ENCODE measurements at regions not wholly inside any gene's neighbourhood (a gene's known extent, or its start where the extent isn't known, plus 50 kb on each side); places are given as distances from the start of the nearest gene placed in this dataset.
"Not testable (repeated sequence)": the region's sequence is repeated elsewhere in the genome, so short reads cannot be mapped to it uniquely, and the experiment has no call there.

GRCh38 chr5:56735849-56736641, 79.3 kb upstream of the MAP3K1 start:
- DNase-seq (ENCODE audit: insufficient read length, low spot score, missing footprints): no peak
- Histone ChIP-seq H3K4me3 (ENCODE audit: insufficient read depth, low read length) (no peak overlapping the region), H3K27ac (ENCODE audit: low read depth, low read length) (no peak overlapping the region), H4K20me1 (ENCODE audit: insufficient read depth, low read length) (no peaks in the 10 kb centered on the region), H2AFZ (ENCODE audit: low read length) (no peak overlapping the region), H3K79me2 (ENCODE audit: insufficient read depth, low read length) (no peaks in the 10 kb centered on the region), H3K36me3 (ENCODE audit: insufficient read depth, low read length) (no peaks in the 10 kb centered on the region), H3K4me1 (ENCODE audit: insufficient read depth, low read length) (no peaks in the 10 kb centered on the region), H3K4me2 (ENCODE audit: insufficient read depth, low read length) (no peak overlapping the region), H3K9me3 (ENCODE audit: low read depth, low read length) (no peaks in the 10 kb centered on the region), H3K27me3 (ENCODE audit: insufficient read depth, low read length) (no peaks in the 10 kb centered on the region)
- TF ChIP-seq, protein P1, sequence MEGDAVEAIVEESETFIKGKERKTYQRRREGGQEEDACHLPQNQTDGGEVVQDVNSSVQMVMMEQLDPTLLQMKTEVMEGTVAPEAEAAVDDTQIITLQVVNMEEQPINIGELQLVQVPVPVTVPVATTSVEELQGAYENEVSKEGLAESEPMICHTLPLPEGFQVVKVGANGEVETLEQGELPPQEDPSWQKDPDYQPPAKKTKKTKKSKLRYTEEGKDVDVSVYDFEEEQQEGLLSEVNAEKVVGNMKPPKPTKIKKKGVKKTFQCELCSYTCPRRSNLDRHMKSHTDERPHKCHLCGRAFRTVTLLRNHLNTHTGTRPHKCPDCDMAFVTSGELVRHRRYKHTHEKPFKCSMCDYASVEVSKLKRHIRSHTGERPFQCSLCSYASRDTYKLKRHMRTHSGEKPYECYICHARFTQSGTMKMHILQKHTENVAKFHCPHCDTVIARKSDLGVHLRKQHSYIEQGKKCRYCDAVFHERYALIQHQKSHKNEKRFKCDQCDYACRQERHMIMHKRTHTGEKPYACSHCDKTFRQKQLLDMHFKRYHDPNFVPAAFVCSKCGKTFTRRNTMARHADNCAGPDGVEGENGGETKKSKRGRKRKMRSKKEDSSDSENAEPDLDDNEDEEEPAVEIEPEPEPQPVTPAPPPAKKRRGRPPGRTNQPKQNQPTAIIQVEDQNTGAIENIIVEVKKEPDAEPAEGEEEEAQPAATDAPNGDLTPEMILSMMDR (IDR thresholded peaks at IDR 0.05; ENCODE audit: extremely low read depth, low read depth, low read length): no peak

DNA sequence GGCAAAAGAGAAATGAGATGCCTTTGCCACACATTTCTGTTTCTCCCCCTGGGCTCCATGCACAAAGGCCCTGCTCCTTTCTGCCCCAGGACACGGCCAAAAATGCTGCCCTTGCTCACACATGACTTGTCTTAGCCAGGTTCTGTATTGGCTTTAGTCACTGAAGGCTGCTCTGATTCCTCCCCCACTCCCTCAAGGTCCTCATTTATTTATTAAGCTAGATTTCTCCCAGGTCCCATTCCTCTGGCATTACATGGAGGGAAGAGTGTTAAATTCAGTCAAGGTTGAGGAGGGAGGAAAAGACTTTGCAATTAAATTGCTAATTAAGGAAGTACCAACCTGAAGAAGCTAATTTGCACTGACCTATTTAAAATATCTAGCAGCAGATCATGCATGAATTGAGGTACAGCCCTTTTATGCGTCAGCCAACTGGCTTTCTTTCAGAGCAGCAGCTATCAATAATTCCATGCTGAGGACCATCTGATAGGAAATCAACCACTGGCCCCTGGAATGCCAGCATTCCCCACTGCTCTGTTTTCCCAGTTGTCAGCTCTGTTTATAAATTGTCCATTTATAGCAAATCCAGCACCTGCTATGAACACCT, 81.2 kb upstream of the MAP3K1 start:
- no peak overlapping the region for H2AFZ ChIP-seq (ENCODE audit: low read length)
- H4K20me1 ChIP-seq (ENCODE audit: insufficient read depth, low read length): no peaks in the 10 kb centered on the region
- H3K27ac ChIP-seq (ENCODE audit: low read depth, low read length): no peak overlapping the region
- H3K79me2 ChIP-seq (ENCODE audit: insufficient read depth, low read length): no peaks in the 10 kb centered on the region
- no peak overlapping the region for H3K4me3 ChIP-seq (ENCODE audit: insufficient read depth, low read length)
- no peak overlapping the region for H3K4me2 ChIP-seq (ENCODE audit: insufficient read depth, low read length)
- H3K36me3 ChIP-seq (ENCODE audit: insufficient read depth, low read length): no peaks in the 10 kb centered on the region
- no peaks in the 10 kb centered on the region for H3K9me3 ChIP-seq (ENCODE audit: low read depth, low read length)
- no peak for DNase-seq (ENCODE audit: insufficient read length, low spot score, missing footprints)
- TF ChIP-seq, protein P1 (IDR thresholded peaks at IDR 0.05; ENCODE audit: extremely low read depth, low read depth, low read length): no peak
- no peaks in the 10 kb centered on the region for H3K4me1 ChIP-seq (ENCODE audit: insufficient read depth, low read length)
- no peaks in the 10 kb centered on the region for H3K27me3 ChIP-seq (ENCODE audit: insufficient read depth, low read length)

- Histone ChIP-seq H3K9me3 (ENCODE audit: low read depth, low read length) (no peaks in the 10 kb centered on the region), H3K27ac (ENCODE audit: low read depth, low read length) (no peak overlapping the region), H3K36me3 (ENCODE audit: insufficient read depth, low read length) (no peaks in the 10 kb centered on the region), H3K79me2 (ENCODE audit: insufficient read depth, low read length) (no peaks in the 10 kb centered on the region), H2AFZ (ENCODE audit: low read length) (no peak overlapping the region), H3K27me3 (ENCODE audit: insufficient read depth, low read length) (no peaks in the 10 kb centered on the region), H3K4me3 (ENCODE audit: insufficient read depth, low read length) (no peak overlapping the region), H3K4me2 (ENCODE audit: insufficient read depth, low read length) (no peak overlapping the region), H3K4me1 (ENCODE audit: insufficient read depth, low read length) (no peaks in the 10 kb centered on the region), H4K20me1 (ENCODE audit: insufficient read depth, low read length) (no peaks in the 10 kb centered on the region)
- no peak for DNase-seq (ENCODE audit: insufficient read length, low spot score, missing footprints)
- TF ChIP-seq, protein P1 (IDR thresholded peaks at IDR 0.05; ENCODE audit: extremely low read depth, low read depth, low read length): no peak
These were observed 81.8 kb upstream of the MAP3K1 start for GRCh38 chr5:56733580-56733979.

GRCh38 chr5:56732121-56732520, 83.2 kb upstream of the MAP3K1 start:
- Histone ChIP-seq H3K4me2 (ENCODE audit: insufficient read depth, low read length) (no peak overlapping the region), H3K9me3 (ENCODE audit: low read depth, low read length) (no peaks in the 10 kb centered on the region), H3K27me3 (ENCODE audit: insufficient read depth, low read length) (no peaks in the 10 kb centered on the region), H3K36me3 (ENCODE audit: insufficient read depth, low read length) (no peaks in the 10 kb centered on the region), H3K4me1 (ENCODE audit: insufficient read depth, low read length) (no peaks in the 10 kb centered on the region), H4K20me1 (ENCODE audit: insufficient read depth, low read length) (no peaks in the 10 kb centered on the region), H2AFZ (ENCODE audit: low read length) (no peak overlapping the region), H3K27ac (ENCODE audit: low read depth, low read length) (no peak overlapping the region), H3K79me2 (ENCODE audit: insufficient read depth, low read length) (no peaks in the 10 kb centered on the region), H3K4me3 (ENCODE audit: insufficient read depth, low read length) (no peak overlapping the region)
- no peak for DNase-seq (ENCODE audit: insufficient read length, low spot score, missing footprints)
- TF ChIP-seq, protein P1 (IDR thresholded peaks at IDR 0.05; ENCODE audit: extremely low read depth, low read depth, low read length): no peak

DNA sequence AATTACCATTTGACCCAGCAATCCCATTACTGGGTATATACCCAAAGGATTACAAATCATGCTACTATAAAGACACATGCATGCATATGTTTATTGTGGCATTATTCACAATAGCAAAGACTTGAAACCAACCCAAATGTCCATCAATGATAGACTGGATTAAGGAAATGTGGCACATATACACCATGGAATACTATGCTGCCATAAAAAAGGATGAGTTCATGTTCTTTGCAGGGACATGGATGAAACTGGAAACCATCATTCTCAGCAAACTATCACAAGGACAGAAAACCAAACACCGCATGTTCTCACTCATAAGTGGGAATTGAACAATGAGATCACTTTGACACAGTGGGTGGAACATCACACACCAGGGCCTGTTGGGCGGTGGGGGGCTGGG, 83.9 kb upstream of the MAP3K1 start:
- H3K4me2 ChIP-seq (ENCODE audit: insufficient read depth, low read length); H3K4me3 ChIP-seq (ENCODE audit: insufficient read depth, low read length); H3K27me3 ChIP-seq (ENCODE audit: insufficient read depth, low read length); H3K27ac ChIP-seq (ENCODE audit: low read depth, low read length); DNase-seq (ENCODE audit: insufficient read length, low spot score, missing footprints); H3K36me3 ChIP-seq (ENCODE audit: insufficient read depth, low read length); H2AFZ ChIP-seq (ENCODE audit: low read length); H3K9me3 ChIP-seq (ENCODE audit: low read depth, low read length); H3K79me2 ChIP-seq (ENCODE audit: insufficient read depth, low read length); H4K20me1 ChIP-seq (ENCODE audit: insufficient read depth, low read length); H3K4me1 ChIP-seq (ENCODE audit: insufficient read depth, low read length): not testable (repeated sequence)

All from osteoblast (primary cell).